ENCODE measurements at regions not wholly inside any gene's neighbourhood (a gene's known extent, or its start where the extent isn't known, plus 50 kb on each side); places are given as distances from the start of the nearest gene placed in this dataset.

GRCh38 chr9:20065046-20065445 lies 276.2 kb upstream of the SLC24A2 start:
- no peaks in the 10 kb centered on the region for H3F3A ChIP-seq (ENCODE audit: low read depth)
- H3K79me2 ChIP-seq (ENCODE audit: low read depth): no peaks in the 10 kb centered on the region
- H3K4me1 ChIP-seq: peaks cover 17% of the 10 kb centered on the region
- no peaks in the 10 kb centered on the region for H3K36me3 ChIP-seq
- peak overlapping the region; percentile 91 for H3K27ac Mint-ChIP-seq
- no peak overlapping the region for H3K4me2 ChIP-seq
- H3K36me3 Mint-ChIP-seq: no peaks in the 10 kb centered on the region
- TF ChIP-seq EZH2 (IDR thresholded peaks at IDR 0.05): no peak
- no peak for TF ChIP-seq CTCF (IDR thresholded peaks at IDR 0.05)
- no peak for TF ChIP-seq EZH2phosphoT487 (IDR thresholded peaks at IDR 0.05)
- H3K9ac ChIP-seq: no peak overlapping the region
- no peaks in the 10 kb centered on the region for H3K9me3 ChIP-seq (ENCODE audit: low read depth)
- no peaks in the 10 kb centered on the region for H3K27me3 Mint-ChIP-seq (ENCODE audit: insufficient read depth, low read depth)
- no peaks in the 10 kb centered on the region for H3K9me3 Mint-ChIP-seq
- H3K4me1 Mint-ChIP-seq: peaks cover 25% of the 10 kb centered on the region
- H4K20me1 ChIP-seq (ENCODE audit: low read depth): no peaks in the 10 kb centered on the region
- no peak overlapping the region for H3K4me3 ChIP-seq
- H3K27me3 ChIP-seq: no peaks in the 10 kb centered on the region
- peak overlapping the region; percentile 8 for H2AFZ ChIP-seq (replicated peaks)
- no peak overlapping the region for H3K27ac ChIP-seq
- no peak for DNase-seq (ENCODE audit: low spot score)
- no peak overlapping the region for H3K4me3 Mint-ChIP-seq

- no peak overlapping the region for H3K27ac Mint-ChIP-seq
- H3K4me1 ChIP-seq: peaks cover 13% of the 10 kb centered on the region
- no peak overlapping the region for H3K4me3 Mint-ChIP-seq
- TF ChIP-seq EZH2phosphoT487 (IDR thresholded peaks at IDR 0.05) (no peak), EZH2 (IDR thresholded peaks at IDR 0.05) (no peak), CTCF (IDR thresholded peaks at IDR 0.05) (no peak)
- no peak overlapping the region for H3K9ac ChIP-seq
- no peak overlapping the region for H3K4me3 ChIP-seq
- no peaks in the 10 kb centered on the region for H3F3A ChIP-seq (ENCODE audit: low read depth)
- H3K79me2 ChIP-seq (ENCODE audit: low read depth): no peaks in the 10 kb centered on the region
- peaks cover 5% of the 10 kb centered on the region for H3K27me3 Mint-ChIP-seq (ENCODE audit: insufficient read depth, low read depth)
- H3K4me2 ChIP-seq: no peak overlapping the region
- H4K20me1 ChIP-seq (ENCODE audit: low read depth): no peaks in the 10 kb centered on the region
- no peaks in the 10 kb centered on the region for H3K36me3 Mint-ChIP-seq
- no peaks in the 10 kb centered on the region for H3K9me3 ChIP-seq (ENCODE audit: low read depth)
- no peaks in the 10 kb centered on the region for H3K27me3 ChIP-seq
- H2AFZ ChIP-seq (replicated peaks): no peak overlapping the region
- H3K36me3 ChIP-seq: no peaks in the 10 kb centered on the region
- peaks cover 12% of the 10 kb centered on the region for H3K4me1 Mint-ChIP-seq
- no peak overlapping the region for H3K27ac ChIP-seq
- H3K9me3 Mint-ChIP-seq: no peaks in the 10 kb centered on the region
- DNase-seq (ENCODE audit: low spot score): no peak
Observed at GRCh38 chr9:20054734-20055133, 265.9 kb upstream of the SLC24A2 start.

GRCh38 chr9:20048985-20049384 lies 260.1 kb upstream of the SLC24A2 start:
- Histone ChIP-seq H3K79me2 (ENCODE audit: low read depth) (no peaks in the 10 kb centered on the region), H3K4me1 (no peaks in the 10 kb centered on the region), H2AFZ (replicated peaks) (no peak overlapping the region), H3F3A (ENCODE audit: low read depth) (no peaks in the 10 kb centered on the region), H3K36me3 (no peaks in the 10 kb centered on the region), H3K27ac (no peak overlapping the region), H3K4me2 (no peak overlapping the region), H3K9ac (no peak overlapping the region), H3K27me3 (no peaks in the 10 kb centered on the region), H3K9me3 (ENCODE audit: low read depth) (no peaks in the 10 kb centered on the region), H4K20me1 (ENCODE audit: low read depth) (no peaks in the 10 kb centered on the region), H3K4me3 (no peak overlapping the region)
- H3K36me3 Mint-ChIP-seq: no peaks in the 10 kb centered on the region
- no peak for DNase-seq (ENCODE audit: low spot score)
- no peak overlapping the region for H3K27ac Mint-ChIP-seq
- no peaks in the 10 kb centered on the region for H3K9me3 Mint-ChIP-seq
- H3K4me1 Mint-ChIP-seq: peaks cover 8% of the 10 kb centered on the region
- no peak overlapping the region for H3K4me3 Mint-ChIP-seq
- no peak for TF ChIP-seq CTCF (IDR thresholded peaks at IDR 0.05)
- TF ChIP-seq EZH2phosphoT487 (IDR thresholded peaks at IDR 0.05): no peak
- no peak for TF ChIP-seq EZH2 (IDR thresholded peaks at IDR 0.05)
- H3K27me3 Mint-ChIP-seq (ENCODE audit: insufficient read depth, low read depth): peaks cover 2% of the 10 kb centered on the region

Data from neural progenitor cell (in vitro differentiated cells).